Type B pancreatic cell (in vitro differentiated cells): ENCODE measurements at regions not wholly inside any gene's neighbourhood (a gene's known extent, or its start where the extent isn't known, plus 50 kb on each side); places are given as distances from the start of the nearest gene placed in this dataset.

Experiments used
- DNase-seq: peaks from one replicate; pipeline ENCODE4 v3.0.0; 2021; ENCODE audit warnings: mixed read lengths; ENCODE audit not compliant: unreplicated experiment; ENCODE audit errors: extremely low spot score
- H3K27ac Mint-ChIP-seq: 2 replicates; pipeline ENCODE4 v1.8.0; 2021; ENCODE audit warnings: mild to moderate bottlenecking, mixed read lengths
- H3K27me3 Mint-ChIP-seq: 2 replicates; pipeline ENCODE4 v1.8.0; 2021; ENCODE audit warnings: mixed read lengths
- H3K36me3 Mint-ChIP-seq: 2 replicates; pipeline ENCODE4 v1.8.0; 2021; ENCODE audit warnings: mixed read lengths
- H3K4me1 Mint-ChIP-seq: one replicate; pipeline ENCODE4 v1.8.0; 2021; ENCODE audit warnings: mixed read lengths; ENCODE audit not compliant: unreplicated experiment
- H3K4me3 Mint-ChIP-seq: 2 replicates; pipeline ENCODE4 v1.8.0; 2021; ENCODE audit warnings: mild to moderate bottlenecking, mixed read lengths
- H3K9me3 Mint-ChIP-seq: 2 replicates; pipeline ENCODE4 v1.8.0; 2021; ENCODE audit warnings: mixed read lengths
- CTCF ChIP-seq: fragments of 200-600 bp; sonication (generic); conservative IDR thresholded peaks from 2 replicates; pipeline ENCODE4 v1.5.0; 2021; ENCODE audit warnings: antibody characterized with exemption, mild to moderate bottlenecking

DNA sequence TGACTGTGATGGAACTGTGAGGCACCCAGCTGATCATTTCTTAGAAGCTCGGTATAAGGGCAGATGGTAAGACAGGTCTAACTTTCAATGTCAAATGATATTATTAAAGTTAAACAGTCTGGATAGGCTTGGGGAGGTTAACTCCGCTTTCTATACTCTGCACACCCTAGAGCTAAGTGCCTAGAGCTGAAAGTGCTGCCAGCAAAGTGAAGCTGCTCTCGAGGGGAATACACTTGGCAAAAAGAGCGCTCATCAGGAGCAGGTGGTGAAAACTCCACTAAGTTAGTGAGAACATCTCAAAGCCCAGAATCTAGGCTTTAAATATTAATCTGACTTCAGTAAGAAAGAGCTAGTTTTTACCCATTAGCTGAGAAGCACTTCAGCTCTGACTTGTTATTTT, 349.6 kb upstream of the SLC30A5 start:
- peaks cover 39% of the 10 kb centered on the region for H3K4me1 Mint-ChIP-seq
- no peak for TF ChIP-seq CTCF
- DNase-seq: no peak
- no peak overlapping the region for H3K4me3 Mint-ChIP-seq
- peaks cover 7% of the 10 kb centered on the region for H3K27me3 Mint-ChIP-seq
- H3K36me3 Mint-ChIP-seq: no peaks in the 10 kb centered on the region
- H3K9me3 Mint-ChIP-seq: peaks cover 5% of the 10 kb centered on the region
- no peak overlapping the region for H3K27ac Mint-ChIP-seq

DNA sequence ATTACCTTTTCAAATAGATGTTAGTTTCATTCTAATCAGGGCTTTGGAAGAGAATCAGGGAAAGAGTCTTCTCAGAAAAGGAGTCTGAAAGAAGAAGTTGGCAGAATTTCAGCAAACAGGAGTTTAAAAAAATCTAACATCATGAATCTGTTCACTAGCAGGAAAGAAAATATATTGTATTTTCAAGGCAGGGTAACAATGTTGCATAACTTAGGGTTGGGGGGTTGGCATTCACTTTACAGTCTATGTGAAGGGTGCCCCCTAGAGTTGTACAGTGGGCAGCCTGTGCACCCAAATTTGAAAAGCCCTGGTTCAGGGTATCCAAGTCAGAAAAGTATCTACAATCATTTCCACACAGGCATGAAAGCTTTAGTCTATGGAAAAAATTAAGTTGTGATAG, 348.4 kb upstream of the SLC30A5 start:
- DNase-seq: no peak
- peaks cover 10% of the 10 kb centered on the region for H3K27me3 Mint-ChIP-seq
- H3K4me3 Mint-ChIP-seq: no peak overlapping the region
- no peaks in the 10 kb centered on the region for H3K36me3 Mint-ChIP-seq
- peaks cover 5% of the 10 kb centered on the region for H3K9me3 Mint-ChIP-seq
- peaks cover 39% of the 10 kb centered on the region for H3K4me1 Mint-ChIP-seq
- peak; percentile 48 for TF ChIP-seq CTCF
- H3K27ac Mint-ChIP-seq: no peak overlapping the region

DNA sequence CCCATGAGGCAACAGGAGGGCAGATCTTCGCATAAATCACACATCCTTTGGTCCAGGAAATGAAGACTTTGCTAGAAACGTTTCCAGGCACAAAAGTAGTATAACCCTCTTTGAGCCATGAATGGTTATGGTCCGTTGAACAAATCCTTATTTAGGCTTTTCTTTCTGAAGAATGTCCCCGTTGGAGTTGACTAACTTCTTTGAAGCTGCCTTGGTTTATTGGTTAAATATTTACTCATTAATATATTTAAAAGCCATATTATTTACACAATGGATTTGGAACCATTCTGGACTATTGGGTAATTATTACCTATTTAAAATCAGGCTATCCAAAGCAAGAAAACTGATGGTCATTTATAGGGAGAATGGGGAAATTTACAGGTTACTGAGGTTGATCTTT, 347.6 kb upstream of the SLC30A5 start:
- Mint-ChIP-seq H3K4me3 (no peak overlapping the region), H3K36me3 (no peaks in the 10 kb centered on the region), H3K27me3 (peaks cover 10% of the 10 kb centered on the region), H3K4me1 (peaks cover 39% of the 10 kb centered on the region), H3K9me3 (peaks cover 5% of the 10 kb centered on the region), H3K27ac (no peak overlapping the region)
- DNase-seq: no peak
- no peak for TF ChIP-seq CTCF

DNA sequence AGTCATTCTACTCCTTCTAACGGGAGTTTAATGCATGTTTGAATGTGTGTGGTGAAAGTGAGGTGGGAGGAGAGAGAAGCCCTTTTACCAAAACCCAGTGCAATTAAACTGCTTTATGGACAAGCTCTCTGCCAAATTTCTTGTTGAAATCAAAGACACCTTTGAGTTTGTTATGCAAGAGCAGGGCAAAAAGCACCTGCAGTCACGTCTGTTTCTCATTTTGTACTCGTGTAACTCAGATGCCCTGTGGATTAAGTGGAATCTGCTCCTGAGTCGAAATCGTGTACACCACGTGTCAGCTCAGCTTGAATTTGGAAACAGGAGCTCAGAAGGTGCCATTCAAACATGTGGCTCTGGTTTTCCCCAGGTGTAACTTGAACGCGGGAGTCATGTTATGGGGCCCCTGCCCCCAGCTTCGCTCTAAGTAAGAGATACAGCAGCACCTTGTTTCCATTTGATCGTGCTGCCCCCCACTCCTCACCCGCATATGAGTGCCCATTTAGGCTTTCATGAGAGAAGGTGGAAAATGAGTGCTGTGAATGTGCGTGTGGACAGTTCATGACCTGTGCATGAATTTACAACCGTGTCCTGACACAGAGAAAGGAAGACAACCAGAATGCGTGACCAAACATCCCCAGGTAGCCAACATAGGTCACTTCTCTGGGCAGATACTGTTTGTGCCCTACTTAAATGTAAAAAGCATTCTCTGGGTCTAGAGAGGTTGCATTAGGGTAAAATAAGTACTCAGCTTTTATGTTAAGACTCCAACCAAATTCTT, 347.0 kb upstream of the SLC30A5 start:
- Mint-ChIP-seq H3K27ac (no peak overlapping the region), H3K36me3 (no peaks in the 10 kb centered on the region), H3K27me3 (peaks cover 10% of the 10 kb centered on the region), H3K9me3 (peaks cover 5% of the 10 kb centered on the region), H3K4me3 (no peak overlapping the region), H3K4me1 (peaks cover 39% of the 10 kb centered on the region)
- DNase-seq: no peak
- no peak for TF ChIP-seq CTCF

DNA sequence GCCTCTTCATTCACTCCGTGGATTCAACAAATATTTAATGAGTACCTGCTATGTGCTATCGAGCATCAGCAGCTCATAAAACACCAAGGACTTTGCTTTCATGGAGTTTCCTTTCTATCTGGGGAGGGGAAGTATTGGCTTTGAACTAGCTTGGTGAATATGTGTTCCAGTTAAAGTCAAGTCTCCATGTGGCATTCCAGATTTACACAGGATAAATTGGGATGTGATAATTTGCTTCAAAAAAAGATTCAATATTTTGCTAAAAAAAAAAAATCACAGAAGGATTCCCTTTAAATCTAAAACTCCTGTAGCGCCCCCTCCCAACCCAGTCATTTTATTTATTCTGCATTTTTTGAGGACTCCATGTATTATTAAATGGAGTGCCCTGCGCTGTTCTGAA, 346.3 kb upstream of the SLC30A5 start:
- Mint-ChIP-seq H3K4me3 (no peak overlapping the region), H3K36me3 (no peaks in the 10 kb centered on the region), H3K27me3 (peaks cover 10% of the 10 kb centered on the region), H3K4me1 (peaks cover 39% of the 10 kb centered on the region), H3K27ac (no peak overlapping the region), H3K9me3 (peaks cover 5% of the 10 kb centered on the region)
- DNase-seq: no peak
- no peak for TF ChIP-seq CTCF

DNA sequence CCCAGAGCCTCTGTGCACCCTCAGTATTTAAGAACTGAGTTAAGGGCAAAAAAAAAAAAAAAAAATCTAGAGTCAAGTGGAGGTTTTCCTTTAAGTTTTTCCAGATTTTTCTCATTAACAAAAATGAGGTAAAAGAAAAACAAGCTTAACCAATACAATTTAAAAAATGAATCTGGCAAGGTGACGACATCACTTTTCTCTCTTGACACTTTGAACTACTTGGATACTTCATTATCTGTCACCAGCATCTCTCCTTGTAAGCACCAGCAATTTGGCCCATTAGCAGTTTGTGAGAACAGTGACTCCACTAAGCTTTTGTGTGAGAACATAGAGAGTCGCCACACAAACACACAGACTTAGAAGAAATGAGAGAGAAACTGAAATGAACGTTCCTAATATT, 345.7 kb upstream of the SLC30A5 start:
- Mint-ChIP-seq H3K36me3 (no peaks in the 10 kb centered on the region), H3K27me3 (peaks cover 10% of the 10 kb centered on the region), H3K4me1 (peaks cover 39% of the 10 kb centered on the region), H3K4me3 (no peak overlapping the region), H3K9me3 (peaks cover 5% of the 10 kb centered on the region), H3K27ac (no peak overlapping the region)
- no peak for TF ChIP-seq CTCF
- DNase-seq: no peak
